Colonic mucosa (tissue), 4 donors: ENCODE measurements at regions not wholly inside any gene's neighbourhood (a gene's known extent, or its start where the extent isn't known, plus 50 kb on each side); places are given as distances from the start of the nearest gene placed in this dataset.

ENCODE experiments used
- DNase-seq: peaks from one replicate; pipeline ENCODE4 v3.0.0-alpha.2; 2020
- H3K27ac ChIP-seq: fragments of 200-600 bp; one replicate; pipeline ENCODE4 v1.8.0; 2021
- H3K27me3 ChIP-seq: fragments of 200-600 bp; one replicate; pipeline ENCODE4 v1.8.0; 2021
- H3K36me3 ChIP-seq: fragments of 200-600 bp; one replicate; pipeline ENCODE4 v1.8.0; 2021
- H3K4me1 ChIP-seq: fragments of 200-600 bp; one replicate; pipeline ENCODE4 v1.8.0; 2021; ENCODE audit warnings: mild to moderate bottlenecking
- H3K4me3 ChIP-seq: fragments of 200-600 bp; one replicate; pipeline ENCODE4 v1.8.0; 2021
- H3K9ac ChIP-seq, 2 donors: one replicate each; pipeline ENCODE4 v1.7.0; 2013; ENCODE audit warnings: control low read depth in 2 of 2, low read depth in 2 of 2, low read length in 2 of 2
- H3K9me3 ChIP-seq: fragments of 200-600 bp; one replicate; pipeline ENCODE4 v1.8.0; 2021
- CTCF ChIP-seq: fragments of 200-600 bp; IDR thresholded peaks from one replicate; pipeline ENCODE4 v1.8.0; 2022; ENCODE audit warnings: antibody characterized with exemption, mild to moderate bottlenecking
- intact Hi-C: fragments of 100-400 bp; cut with DNase I; formaldehyde crosslinking; loops from one replicate; pipeline ENCODE4 v1.14.1; 2022
- donor health status: healthy.
- donor health status: DM: no; HTN: no; CAD: no.
- donor health status: DM: no; HTN: no; CAD: no.

- Histone ChIP-seq H3K9me3 (no peaks in the 10 kb centered on the region), H3K36me3 (no peaks in the 10 kb centered on the region), H3K27me3 (no peaks in the 10 kb centered on the region), H3K27ac (no peak overlapping the region), H3K4me1 (no peaks in the 10 kb centered on the region), H3K4me3 (no peak overlapping the region), H3K9ac (no peak overlapping the region)
- DNase-seq, result no peak
- no peak for TF ChIP-seq CTCF
- intact Hi-C loops, result no loop called here
Observed at GRCh38 chr10:128680116-128680515, 553.9 kb upstream of the MKI67 start.

GRCh38 chr10:128684215-128684614, 558.0 kb upstream of the MKI67 start:
- no peak overlapping the region for H3K27ac ChIP-seq
- H3K9ac ChIP-seq, result no peak overlapping the region
- no peaks in the 10 kb centered on the region for H3K27me3 ChIP-seq
- no peaks in the 10 kb centered on the region for H3K36me3 ChIP-seq
- no peak for TF ChIP-seq CTCF
- no peaks in the 10 kb centered on the region for H3K9me3 ChIP-seq
- DNase-seq, result no peak
- intact Hi-C loops, result no loop called here
- no peak overlapping the region for H3K4me3 ChIP-seq
- H3K4me1 ChIP-seq, result no peaks in the 10 kb centered on the region

GRCh38 chr10:128686630-128687278, 560.5 kb upstream of the MKI67 start:
- no peak for TF ChIP-seq CTCF
- Histone ChIP-seq H3K4me1 (no peaks in the 10 kb centered on the region), H3K4me3 (no peak overlapping the region), H3K9me3 (no peaks in the 10 kb centered on the region), H3K27ac (no peak overlapping the region), H3K27me3 (no peaks in the 10 kb centered on the region), H3K9ac (no peak overlapping the region), H3K36me3 (no peaks in the 10 kb centered on the region)
- intact Hi-C loops, result no loop called here
- no peak for DNase-seq

GRCh38 chr10:128687408-128687807, 561.2 kb upstream of the MKI67 start:
- Histone ChIP-seq H3K9me3 (no peaks in the 10 kb centered on the region), H3K36me3 (no peaks in the 10 kb centered on the region), H3K9ac (no peak overlapping the region), H3K27ac (no peak overlapping the region), H3K4me3 (no peak overlapping the region), H3K27me3 (no peaks in the 10 kb centered on the region), H3K4me1 (no peaks in the 10 kb centered on the region)
- DNase-seq, result no peak
- no peak for TF ChIP-seq CTCF
- intact Hi-C loops, result no loop called here

GRCh38 chr10:128687927-128688549, 561.8 kb upstream of the MKI67 start:
- Histone ChIP-seq H3K27me3 (no peaks in the 10 kb centered on the region), H3K9me3 (no peaks in the 10 kb centered on the region), H3K4me3 (no peak overlapping the region), H3K36me3 (no peaks in the 10 kb centered on the region), H3K27ac (no peak overlapping the region), H3K9ac (no peak overlapping the region), H3K4me1 (no peaks in the 10 kb centered on the region)
- intact Hi-C loops, result no loop called here
- DNase-seq, result no peak
- TF ChIP-seq CTCF, result no peak
